HG03039 (cell line): ENCODE measurements at regions not wholly inside any gene's neighbourhood (a gene's known extent, or its start where the extent isn't known, plus 50 kb on each side); places are given as distances from the start of the nearest gene placed in this dataset.
"Not testable (repeated sequence)": the region's sequence is repeated elsewhere in the genome, so short reads cannot be mapped to it uniquely, and the experiment has no call there.

Experiments used
- ATAC-seq: cut with Tn5 transposase; IDR thresholded peaks from one replicate; pipeline ENCODE4 v1.9.1; 2021; ENCODE audit warnings: mild to moderate bottlenecking, moderate library complexity; ENCODE audit not compliant: unreplicated experiment

DNA sequence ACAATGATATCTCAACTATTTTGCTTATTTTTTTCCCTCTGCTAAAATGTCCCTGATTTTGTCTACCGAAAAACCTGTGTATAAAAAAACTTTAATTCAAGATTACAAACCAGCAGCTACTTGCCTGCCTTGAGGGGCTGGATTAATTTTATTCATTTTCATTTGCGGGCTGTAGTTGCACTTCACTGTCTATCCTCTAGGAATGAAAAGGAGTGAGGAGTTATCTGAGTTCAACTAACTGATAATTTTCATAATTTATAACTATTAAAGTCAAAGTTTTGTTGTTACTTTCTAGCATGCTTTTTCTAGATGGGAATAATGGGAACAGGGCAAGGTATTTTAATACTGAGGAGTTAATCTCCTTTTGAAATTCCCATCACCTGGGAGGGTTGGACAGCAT, 50.3 kb upstream of the AGTPBP1 start:
- ATAC-seq: not testable (repeated sequence)

GRCh38 chr9:85802978-85803695, 61.4 kb upstream of the AGTPBP1 start:
- ATAC-seq: not testable (repeated sequence)

- not testable (repeated sequence) for ATAC-seq
Measured at GRCh38 chr9:85804847-85805133, 63.0 kb upstream of the AGTPBP1 start.

DNA sequence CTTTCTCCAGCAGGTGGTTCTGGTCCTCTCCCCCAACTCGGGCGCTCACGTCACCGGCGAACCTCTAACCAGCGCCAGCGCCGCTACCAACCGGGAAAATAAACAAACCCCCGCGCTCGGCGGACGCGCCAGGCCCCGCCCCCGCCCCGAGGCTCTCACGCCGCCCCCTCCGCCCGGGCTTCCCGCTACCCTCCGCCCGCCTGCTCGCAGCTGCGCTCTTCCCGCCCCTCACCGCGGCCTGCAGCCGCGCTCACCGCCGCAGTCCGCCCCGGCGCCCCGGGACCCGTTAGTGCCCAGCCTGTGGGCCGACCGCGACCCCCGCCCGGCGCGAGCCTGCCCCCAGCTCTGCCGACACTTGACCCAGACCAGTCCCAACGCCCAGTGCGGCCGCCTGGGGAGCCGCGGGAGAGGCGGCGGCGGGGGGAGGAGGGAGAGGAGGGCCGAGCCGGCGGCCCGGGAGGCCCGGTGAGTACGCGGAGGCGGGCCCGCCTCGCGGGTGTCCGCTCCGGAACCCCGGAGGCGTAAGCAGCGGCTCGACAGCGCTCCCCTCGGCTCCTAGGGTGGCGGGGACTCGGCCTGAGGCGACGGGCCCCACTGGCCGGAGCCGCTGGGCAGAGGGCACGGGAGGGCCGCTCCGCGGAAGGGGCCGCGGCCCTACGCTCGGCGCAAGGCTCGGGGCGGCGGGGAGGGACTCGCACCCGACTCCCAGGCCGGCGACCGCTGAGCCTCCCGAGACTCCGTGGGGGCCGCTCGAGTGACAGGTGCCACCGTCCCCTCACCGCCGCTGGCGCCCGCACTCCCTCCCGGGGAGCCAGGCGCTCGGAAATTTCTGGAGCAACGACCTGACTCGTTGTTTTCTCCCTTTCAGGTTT, 63.6 kb upstream of the AGTPBP1 start:
- peak; percentile 72 for ATAC-seq

- not testable (repeated sequence) for ATAC-seq
Measured at GRCh38 chr9:85808329-85808728, 66.6 kb upstream of the AGTPBP1 start.

DNA sequence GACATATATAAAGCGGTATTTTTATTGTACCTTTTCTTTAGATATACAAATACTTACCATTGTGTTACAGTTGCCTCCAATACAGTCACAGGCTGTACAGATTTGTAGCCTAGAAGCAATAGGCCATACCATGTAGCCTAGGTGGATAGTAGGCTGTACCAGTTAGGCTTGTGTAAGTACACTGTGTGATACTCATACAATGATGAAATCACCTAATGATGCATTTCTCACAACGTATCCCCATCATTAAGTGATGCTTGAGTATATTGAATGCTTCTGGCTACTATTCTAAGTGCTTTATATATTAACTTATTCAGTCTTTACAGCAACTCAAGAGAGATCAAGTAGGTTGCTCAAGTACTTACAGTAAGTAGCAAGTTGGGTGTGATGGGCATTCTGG, 71.6 kb upstream of the AGTPBP1 start:
- not testable (repeated sequence) for ATAC-seq

DNA sequence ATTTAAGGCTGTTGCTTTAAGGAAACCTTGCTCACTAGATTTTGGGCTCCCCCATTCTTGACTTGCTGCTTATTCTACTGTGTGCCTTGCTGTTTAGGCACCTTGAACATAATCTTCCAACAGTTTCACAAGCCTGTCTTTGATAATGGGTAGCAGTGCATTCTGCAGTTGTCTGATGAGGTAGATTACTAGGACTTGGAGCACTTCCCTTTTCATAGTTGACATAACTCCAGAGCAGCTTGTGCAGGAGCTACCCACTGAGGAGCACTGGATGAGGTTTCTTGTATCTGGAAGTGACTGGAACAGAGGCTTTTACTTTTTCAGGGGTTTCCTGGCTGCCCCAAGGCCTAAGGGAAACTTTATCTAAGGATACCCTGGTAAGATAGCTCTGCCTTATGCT, 73.0 kb upstream of the AGTPBP1 start:
- not testable (repeated sequence) for ATAC-seq

DNA sequence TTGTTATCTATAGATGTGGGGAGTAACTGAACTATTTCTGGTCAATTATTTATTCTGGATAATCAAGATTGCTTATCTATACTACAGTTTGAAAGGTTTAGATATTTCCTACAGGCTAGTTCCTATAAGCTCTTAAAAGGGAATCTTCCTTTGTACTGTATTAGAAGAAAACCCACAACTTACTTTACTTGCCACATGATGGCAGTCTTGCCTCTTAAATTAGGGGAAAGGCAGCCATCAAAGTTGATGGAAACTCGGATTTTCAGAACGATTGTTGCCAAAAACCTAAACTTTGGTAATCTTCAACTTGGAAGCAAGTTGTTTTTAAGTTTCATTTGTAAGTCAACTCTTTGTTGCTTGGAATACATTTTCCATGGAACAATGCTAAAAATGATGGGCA, 77.2 kb upstream of the AGTPBP1 start:
- ATAC-seq: not testable (repeated sequence)

GRCh38 chr9:85820598-85820997, 78.8 kb upstream of the AGTPBP1 start:
- ATAC-seq: not testable (repeated sequence)

DNA sequence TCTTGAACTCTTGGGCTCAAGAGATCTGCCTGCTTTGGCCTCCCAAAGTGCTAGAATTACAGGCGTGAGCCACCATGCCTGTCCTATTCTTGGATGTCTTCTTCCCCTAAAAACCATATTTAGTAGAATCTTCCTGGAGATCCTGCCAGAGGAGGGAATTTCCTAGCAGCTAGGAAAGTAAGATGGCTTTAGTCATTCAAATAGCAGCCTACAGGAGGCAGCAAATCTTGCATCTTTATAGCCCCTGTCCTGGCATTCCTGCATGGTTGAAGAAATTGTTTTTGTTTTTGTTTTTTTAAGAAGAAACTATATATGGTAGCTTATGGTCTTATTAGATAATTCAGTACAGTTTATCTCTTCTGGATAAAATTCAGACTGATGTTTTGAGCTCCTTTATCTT, 83.2 kb upstream of the AGTPBP1 start:
- not testable (repeated sequence) for ATAC-seq

GRCh38 chr9:85834591-85834990, 92.8 kb upstream of the AGTPBP1 start:
- not testable (repeated sequence) for ATAC-seq

DNA sequence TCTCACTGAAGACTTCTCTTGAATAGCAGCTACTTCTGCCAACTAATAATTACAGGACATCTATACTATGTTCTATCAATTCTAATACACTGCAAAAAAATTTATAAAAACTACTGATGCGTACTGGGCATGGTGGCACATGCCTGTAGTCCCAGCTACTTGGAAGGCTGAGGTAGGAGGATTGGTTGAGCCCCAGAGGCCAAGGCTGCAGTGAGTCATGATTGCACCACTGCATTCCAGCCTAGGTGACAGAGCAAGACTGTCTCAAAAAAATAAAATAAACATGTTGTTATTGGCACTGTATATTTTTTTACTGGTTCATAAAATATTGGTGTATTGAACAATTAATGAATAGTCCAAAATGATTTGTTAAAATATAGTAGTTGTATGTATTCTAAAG, 97.0 kb upstream of the NAA35 start:
- ATAC-seq: not testable (repeated sequence)

GRCh38 chr9:85847782-85848181, 93.2 kb upstream of the NAA35 start:
- not testable (repeated sequence) for ATAC-seq

GRCh38 chr9:85858056-85858750, 82.7 kb upstream of the NAA35 start:
- ATAC-seq: no peak

DNA sequence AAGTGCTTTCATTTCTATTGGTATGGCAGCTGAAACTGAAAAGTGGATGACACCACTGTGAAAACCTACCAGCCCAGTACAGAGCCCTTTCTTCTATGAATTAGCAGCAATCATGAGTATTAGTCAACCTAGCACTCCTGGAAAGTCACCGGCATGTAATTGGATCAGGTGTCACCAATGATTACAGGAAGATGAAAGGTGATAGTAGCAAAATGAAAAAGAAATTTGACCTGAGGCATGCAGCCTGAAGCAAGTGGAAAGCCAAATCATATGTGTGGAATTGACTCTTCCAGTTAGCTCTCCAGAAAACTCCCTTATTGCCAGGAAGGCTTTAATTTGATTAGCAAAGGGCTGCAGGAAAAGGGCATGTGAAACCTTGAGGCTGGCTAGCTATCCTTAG, 81.2 kb upstream of the NAA35 start:
- no peak for ATAC-seq

- not testable (repeated sequence) for ATAC-seq
Measured at GRCh38 chr9:85861882-85862281, 79.1 kb upstream of the NAA35 start.

DNA sequence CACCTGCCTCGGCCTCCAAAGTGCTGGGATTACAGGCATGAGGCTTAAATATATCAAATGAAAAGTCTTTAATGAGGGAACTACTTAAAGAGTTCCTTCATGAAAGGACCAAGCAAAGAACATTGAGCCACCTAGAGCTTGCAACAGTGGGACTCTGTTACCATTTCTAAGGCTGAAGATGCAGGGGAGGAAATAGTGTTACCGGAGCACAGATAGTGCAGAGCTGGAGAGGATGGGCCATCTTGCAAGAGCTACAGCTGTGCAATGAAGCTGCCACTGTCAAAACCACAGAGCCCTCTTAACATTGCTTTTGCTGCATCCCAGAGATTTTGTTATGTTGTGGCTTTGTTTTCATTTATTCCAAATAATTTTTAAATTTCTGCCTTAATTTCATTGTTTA, 77.1 kb upstream of the NAA35 start:
- no peak for ATAC-seq

- ATAC-seq: no peak
Measured at GRCh38 chr9:85871008-85871407, 69.9 kb upstream of the NAA35 start.

- not testable (repeated sequence) for ATAC-seq
Measured at GRCh38 chr9:85871683-85872082, 69.3 kb upstream of the NAA35 start.

DNA sequence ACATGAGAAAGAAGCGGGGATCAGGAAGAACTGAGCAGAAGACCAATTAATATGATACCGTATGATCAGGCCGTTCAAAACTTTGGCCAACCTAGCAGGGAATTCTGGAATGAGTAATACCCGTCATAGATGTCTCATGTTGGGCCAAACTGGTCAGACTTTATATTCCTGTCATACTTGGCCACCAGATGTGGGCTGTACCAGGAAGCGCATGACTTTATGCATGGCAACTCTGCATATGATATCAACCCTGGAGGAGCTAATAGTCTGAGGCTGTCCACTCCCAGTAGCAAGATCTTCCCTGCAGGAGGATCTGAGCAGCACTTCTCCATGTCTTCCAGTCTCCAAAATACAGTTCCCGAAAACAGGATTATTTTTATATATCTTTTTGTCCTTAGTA, 68.5 kb upstream of the NAA35 start:
- ATAC-seq: no peak

DNA sequence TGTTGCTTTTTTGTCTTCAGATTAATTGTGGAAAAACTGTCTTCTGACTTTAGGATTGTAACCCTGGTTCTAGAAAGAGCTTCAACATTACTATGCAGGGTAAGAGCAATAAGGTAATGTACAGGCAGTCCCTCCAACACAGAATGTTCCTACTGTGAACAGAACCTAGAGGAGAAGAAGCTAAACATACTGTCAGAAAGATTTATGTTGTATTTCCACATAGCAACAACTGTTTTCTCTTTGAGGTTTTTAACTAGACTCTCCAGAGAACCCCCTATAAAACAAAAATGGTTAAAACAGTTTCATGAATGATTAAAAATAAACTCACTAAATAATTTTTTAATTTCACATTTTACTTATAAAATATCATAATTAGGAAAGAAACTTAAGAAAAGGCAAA, 64.3 kb upstream of the NAA35 start:
- no peak for ATAC-seq
